Lung (tissue), 11 donors: ENCODE measurements at regions not wholly inside any gene's neighbourhood (a gene's known extent, or its start where the extent isn't known, plus 50 kb on each side); places are given as distances from the start of the nearest gene placed in this dataset.

Source experiments
- ATAC-seq: fragments of 200-7000 bp; cut with Tn5 transposase; one replicate; pipeline ENCODE4 v1.9.1; 2020; ENCODE audit warnings: moderate number of reproducible peaks; ENCODE audit not compliant: insufficient read depth, low FRiP score
- DNase-seq, 3 donors: peaks; one replicate each; pipeline ENCODE4 v3.0.0-alpha.2; 2013 to 2017
- H3K27ac ChIP-seq, 2 donors: one replicate each; pipeline ENCODE4 v1.5.1; 2013; ENCODE audit warnings: mild to moderate bottlenecking in 2 of 2, moderate library complexity in 2 of 2, control low read depth in 1 of 2, inconsistent platforms in 1 of 2, low read depth in 1 of 2, low read length in 1 of 2
- H3K27me3 ChIP-seq, 3 donors: one replicate each; pipeline ENCODE4 v1.5.1; 2013; ENCODE audit warnings: low read length in 2 of 3; ENCODE audit not compliant: control insufficient read depth in 3 of 3, insufficient read depth in 3 of 3
- H3K36me3 ChIP-seq, 4 donors: one replicate each; pipeline ENCODE4 v1.5.1; 2013; ENCODE audit warnings: low read length in 4 of 4, mild to moderate bottlenecking in 1 of 4, moderate library complexity in 1 of 4; ENCODE audit not compliant: control insufficient read depth in 4 of 4, insufficient read depth in 4 of 4
- H3K4me1 ChIP-seq, 5 donors: one replicate each; pipeline ENCODE4 v1.5.1; 2013; ENCODE audit warnings: low read length in 5 of 5, mild to moderate bottlenecking in 2 of 5, moderate library complexity in 1 of 5; ENCODE audit not compliant: control insufficient read depth in 5 of 5, insufficient read depth in 5 of 5
- H3K4me3 ChIP-seq: one replicate; pipeline ENCODE4 v1.5.1; 2013; ENCODE audit warnings: mild to moderate bottlenecking, control low read depth, moderate library complexity
- H3K9ac ChIP-seq, 2 donors: one replicate each; pipeline ENCODE4 v1.5.1; 2013; ENCODE audit warnings: low read length in 2 of 2, control low read depth in 1 of 2; ENCODE audit not compliant: insufficient read depth in 1 of 2
- H3K9me3 ChIP-seq, 4 donors: one replicate each; pipeline ENCODE4 v1.5.1; 2013; ENCODE audit warnings: low read length in 3 of 4, mild to moderate bottlenecking in 1 of 4, moderate library complexity in 1 of 4; ENCODE audit not compliant: control insufficient read depth in 4 of 4, insufficient read depth in 3 of 4
- WGBS, 2 donors: extraction: QIAGEN DNeasy Blood & Tissue Kit; methylation state at CpG; one replicate each; pipeline ENCODE4 v1.1.7; 2013; 5-methylcytosine and 5-hydroxymethylcytosine counted together
- TF ChIP-seq, protein P1 (sequence below): IDR thresholded peaks from 2 replicates; pipeline ENCODE4 v1.5.1; 2012; ENCODE audit warnings: mild to moderate bottlenecking; ENCODE audit errors: control extremely low read depth, extremely low read depth
- donor health status: control.
- donor health status: control.
- donor health status: Bipolar disorder and iron deficiency.
- donor health status: healthy.
- donor health status: DM: yes; HTN: yes; CAD: no.

DNA sequence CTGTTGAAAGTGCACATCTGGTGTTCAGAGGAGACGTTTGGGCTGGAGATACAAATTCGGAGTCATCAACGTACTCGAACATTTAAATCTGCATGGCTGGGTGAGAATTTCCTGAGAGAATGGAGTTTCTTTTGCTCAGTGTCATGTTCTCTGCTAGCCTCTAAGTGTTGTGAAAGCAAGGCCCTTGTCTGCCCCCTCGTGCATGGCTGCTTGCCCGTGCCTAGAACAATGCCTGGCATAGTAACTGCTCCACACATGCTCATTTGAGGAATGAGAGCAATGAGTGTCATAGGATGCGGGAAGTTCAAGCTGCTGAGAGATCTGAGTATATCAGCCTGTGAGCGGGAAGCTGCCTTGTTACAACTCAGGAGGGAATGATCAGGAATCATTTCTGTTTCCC lies 171.1 kb upstream of the CSF3R start:
- TF ChIP-seq, protein P1, sequence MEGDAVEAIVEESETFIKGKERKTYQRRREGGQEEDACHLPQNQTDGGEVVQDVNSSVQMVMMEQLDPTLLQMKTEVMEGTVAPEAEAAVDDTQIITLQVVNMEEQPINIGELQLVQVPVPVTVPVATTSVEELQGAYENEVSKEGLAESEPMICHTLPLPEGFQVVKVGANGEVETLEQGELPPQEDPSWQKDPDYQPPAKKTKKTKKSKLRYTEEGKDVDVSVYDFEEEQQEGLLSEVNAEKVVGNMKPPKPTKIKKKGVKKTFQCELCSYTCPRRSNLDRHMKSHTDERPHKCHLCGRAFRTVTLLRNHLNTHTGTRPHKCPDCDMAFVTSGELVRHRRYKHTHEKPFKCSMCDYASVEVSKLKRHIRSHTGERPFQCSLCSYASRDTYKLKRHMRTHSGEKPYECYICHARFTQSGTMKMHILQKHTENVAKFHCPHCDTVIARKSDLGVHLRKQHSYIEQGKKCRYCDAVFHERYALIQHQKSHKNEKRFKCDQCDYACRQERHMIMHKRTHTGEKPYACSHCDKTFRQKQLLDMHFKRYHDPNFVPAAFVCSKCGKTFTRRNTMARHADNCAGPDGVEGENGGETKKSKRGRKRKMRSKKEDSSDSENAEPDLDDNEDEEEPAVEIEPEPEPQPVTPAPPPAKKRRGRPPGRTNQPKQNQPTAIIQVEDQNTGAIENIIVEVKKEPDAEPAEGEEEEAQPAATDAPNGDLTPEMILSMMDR, result no peak
- H3K4me3 ChIP-seq, result no peak overlapping the region
- peak; percentile 75 to 88 (median 79) for DNase-seq
- H3K9me3 ChIP-seq, result no peaks in the 10 kb centered on the region
- peaks cover 0 to 11% (median 0%) of the 10 kb centered on the region in 5 donors for H3K4me1 ChIP-seq
- no peaks in the 10 kb centered on the region for H3K36me3 ChIP-seq
- H3K27me3 ChIP-seq, result peaks cover 0 to 10% (median 0%) of the 10 kb centered on the region in 3 donors
- no peak overlapping the region for H3K27ac ChIP-seq
- 53 to 62% methylated on average over 8 of the region's 8 CpGs for WGBS, 2 donors
- no peak for ATAC-seq
- no peak overlapping the region for H3K9ac ChIP-seq

DNA sequence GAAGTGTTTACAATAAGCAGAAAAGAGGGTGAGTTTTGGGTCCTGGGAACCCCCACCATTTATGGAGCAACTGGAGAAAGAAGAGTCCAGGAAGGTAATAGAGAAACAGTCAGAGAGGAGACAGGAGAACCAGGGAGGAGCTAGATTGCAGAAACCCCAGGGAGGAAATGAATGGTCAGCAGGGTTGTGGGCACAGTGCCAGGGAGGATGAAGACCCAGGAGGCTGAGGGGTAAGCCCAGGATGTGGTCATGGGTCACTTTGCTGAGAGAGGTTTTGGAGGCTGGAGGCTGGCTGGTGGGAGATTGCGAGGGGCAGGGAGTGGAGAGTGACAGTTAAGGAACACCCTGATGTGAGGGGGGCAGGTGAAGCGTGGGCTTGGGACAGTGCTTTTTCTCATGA lies 169.9 kb upstream of the CSF3R start:
- Histone ChIP-seq H3K9me3 (no peaks in the 10 kb centered on the region), H3K27me3 (peaks cover 0 to 13% (median 0%) of the 10 kb centered on the region in 3 donors), H3K27ac (no peak overlapping the region), H3K36me3 (no peaks in the 10 kb centered on the region), H3K4me3 (no peak overlapping the region), H3K4me1 (peaks cover 0 to 12% (median 0%) of the 10 kb centered on the region in 5 donors), H3K9ac (no peak overlapping the region)
- WGBS, 2 donors, result 65 to 66% methylated on average over 2 of the region's 2 CpGs
- no peak for DNase-seq
- TF ChIP-seq, protein P1, result no peak
- ATAC-seq, result no peak

DNA sequence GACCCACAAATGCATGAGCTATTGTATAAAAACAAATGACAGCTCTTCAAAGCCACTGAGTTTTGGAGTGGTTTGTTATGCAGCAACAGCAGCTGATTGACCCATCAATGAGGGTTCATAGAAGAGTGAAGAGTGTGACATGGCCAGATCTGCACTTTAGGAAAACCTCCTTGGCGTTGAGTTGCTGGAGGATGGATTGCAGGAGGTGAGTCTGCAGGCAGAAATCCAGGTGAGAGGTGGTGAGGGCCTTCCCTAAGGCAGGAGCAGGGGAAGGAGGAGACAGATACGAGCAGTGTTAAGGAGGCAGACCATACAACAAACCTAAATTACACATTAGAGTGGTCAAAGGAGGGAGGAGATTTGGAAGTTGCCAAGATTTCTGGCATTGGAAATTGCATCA lies 169.3 kb upstream of the CSF3R start:
- Histone ChIP-seq H3K27me3 (peaks cover 0 to 13% (median 0%) of the 10 kb centered on the region in 3 donors), H3K36me3 (no peaks in the 10 kb centered on the region), H3K4me3 (no peak overlapping the region), H3K4me1 (peaks cover 0 to 17% (median 0%) of the 10 kb centered on the region in 5 donors), H3K9ac (no peak overlapping the region), H3K27ac (no peak overlapping the region), H3K9me3 (no peaks in the 10 kb centered on the region)
- 71 to 75% methylated on average over 2 of the region's 2 CpGs for WGBS, 2 donors
- ATAC-seq (no peak), DNase-seq (no peak)
- TF ChIP-seq, protein P1, result no peak

DNA sequence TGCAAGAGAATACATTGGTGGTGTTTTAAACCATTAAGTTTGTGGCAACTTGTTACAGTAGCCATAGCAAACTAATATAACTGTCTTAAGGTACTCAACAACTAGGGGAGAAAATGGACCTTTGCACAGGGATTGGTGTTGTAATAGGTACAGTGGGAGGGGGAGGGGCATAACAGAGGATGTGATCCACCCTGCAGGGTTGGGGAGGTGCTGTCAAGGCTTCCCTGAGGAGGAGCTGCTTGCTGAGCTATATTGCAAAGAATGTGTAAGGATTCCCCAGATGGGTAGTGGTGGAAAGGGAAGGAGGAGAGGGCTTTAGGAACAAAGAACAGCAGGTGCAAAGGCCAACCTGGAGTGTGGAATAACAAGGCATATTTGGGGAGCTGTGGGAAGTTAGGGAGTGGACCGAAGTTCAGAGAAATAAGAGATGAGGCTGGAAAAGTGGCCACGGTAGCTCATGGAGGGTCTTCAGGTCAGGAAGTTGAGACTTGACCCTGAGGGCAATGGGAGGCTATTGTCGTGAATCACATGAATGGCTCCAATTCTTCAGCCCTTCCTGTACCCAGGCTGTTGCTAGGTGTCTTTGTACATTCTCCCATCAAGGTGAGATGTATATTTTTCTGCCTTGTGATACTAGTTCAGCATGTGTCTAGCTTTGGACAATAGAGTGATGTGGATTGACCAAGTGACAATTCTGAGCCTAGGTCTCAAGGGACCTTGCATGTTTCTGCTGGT lies 168.6 kb upstream of the CSF3R start:
- peaks cover 0 to 23% (median 0%) of the 10 kb centered on the region in 5 donors for H3K4me1 ChIP-seq
- no peak overlapping the region for H3K4me3 ChIP-seq
- ATAC-seq, result no peak
- H3K27me3 ChIP-seq, result peaks cover 0 to 9% (median 0%) of the 10 kb centered on the region in 3 donors
- WGBS, 2 donors, result 59 to 72% methylated on average over 3 of the region's 3 CpGs
- H3K9ac ChIP-seq, result no peak overlapping the region
- DNase-seq, result no peak
- H3K27ac ChIP-seq, result no peak overlapping the region
- no peaks in the 10 kb centered on the region for H3K36me3 ChIP-seq
- TF ChIP-seq, protein P1, result no peak
- H3K9me3 ChIP-seq, result no peaks in the 10 kb centered on the region
